Keratinocyte (primary cell): ENCODE measurements at regions not wholly inside any gene's neighbourhood (a gene's known extent, or its start where the extent isn't known, plus 50 kb on each side); places are given as distances from the start of the nearest gene placed in this dataset.

Experiments used
- DNase-seq: peaks from one replicate; pipeline ENCODE4 v3.0.0-alpha.2; 2011; ENCODE audit warnings: low read depth, missing footprints, low spot score
- FAIRE-seq: peaks from 2 replicates; lab custom pipeline; 2011; peaks lifted over from hg19 to GRCh38; lab: Jason Lieb, UNC
- H2AFZ ChIP-seq: 2 replicates; pipeline ENCODE4 v1.6.0; 2012; ENCODE audit warnings: low read length, control low read depth, inconsistent platforms; ENCODE audit not compliant: control insufficient read depth
- H3K27ac ChIP-seq: 2 replicates; pipeline ENCODE4 v1.5.1; 2011; ENCODE audit warnings: low read length; ENCODE audit not compliant: control insufficient read depth, insufficient read depth
- H3K27me3 ChIP-seq: 3 replicates; pipeline ENCODE4 v1.6.0; 2011; ENCODE audit warnings: low read length; ENCODE audit not compliant: control insufficient read depth, insufficient read depth; ENCODE audit errors: extremely low read depth
- H3K36me3 ChIP-seq, 2 experiments: 2 replicates in 1 of 2; 3 replicates in 1 of 2; pipeline ENCODE4 v1.5.1; 2011; ENCODE audit warnings: low read length in 2 of 2, mild to moderate bottlenecking in 1 of 2; ENCODE audit not compliant: control insufficient read depth in 2 of 2, insufficient read depth in 2 of 2; ENCODE audit errors: extremely low read depth in 1 of 2
- H3K4me1 ChIP-seq: 3 replicates; pipeline ENCODE4 v1.5.1; 2011; ENCODE audit warnings: low read length; ENCODE audit not compliant: control insufficient read depth, insufficient read depth; ENCODE audit errors: extremely low read depth
- H3K4me2 ChIP-seq: 3 replicates; pipeline ENCODE4 v1.6.0; 2011; ENCODE audit warnings: low read depth, low read length; ENCODE audit not compliant: control insufficient read depth, insufficient read depth; ENCODE audit errors: extremely low read depth
- H3K4me3 ChIP-seq, 3 experiments: fragments of 200-600 bp in 1 of 3; sonication (generic) in 1 of 3; 2 replicates in 2 of 3; 3 replicates in 1 of 3; pipeline ENCODE4 v1.5.1; 2011 to 2016; ENCODE audit warnings: low read length in 3 of 3, mild to moderate bottlenecking in 3 of 3, control low read depth in 2 of 3, inconsistent platforms in 1 of 3, low read depth in 1 of 3, mixed read lengths in 1 of 3, mixed run types in 1 of 3, moderate library complexity in 1 of 3; ENCODE audit not compliant: control insufficient read depth in 2 of 3, insufficient read depth in 2 of 3; ENCODE audit errors: extremely low read depth in 1 of 3
- H3K79me2 ChIP-seq: 2 replicates; pipeline ENCODE4 v1.6.0; 2012; ENCODE audit warnings: low read length; ENCODE audit not compliant: control insufficient read depth, insufficient read depth
- H3K9ac ChIP-seq: 3 replicates; pipeline ENCODE4 v1.6.0; 2011; ENCODE audit warnings: low read length; ENCODE audit not compliant: control insufficient read depth, insufficient read depth; ENCODE audit errors: extremely low read depth
- H3K9me1 ChIP-seq: 3 replicates; pipeline ENCODE4 v1.6.0; 2011; ENCODE audit warnings: low read length; ENCODE audit not compliant: control insufficient read depth, insufficient read depth; ENCODE audit errors: extremely low read depth
- H3K9me3 ChIP-seq: 2 replicates; pipeline ENCODE4 v1.5.1; 2012; ENCODE audit warnings: low read depth, low read length; ENCODE audit not compliant: control insufficient read depth
- H4K20me1 ChIP-seq: 3 replicates; pipeline ENCODE4 v1.6.0; 2011; ENCODE audit warnings: low read length; ENCODE audit not compliant: control insufficient read depth, insufficient read depth; ENCODE audit errors: extremely low read depth
- EZH2 ChIP-seq: IDR thresholded peaks from one replicate; pipeline ENCODE4 v1.6.1; 2012; ENCODE audit warnings: inconsistent platforms, mild to moderate bottlenecking, low read length, moderate library complexity
- dilution Hi-C: fragments of 300-500 bp; cut with MboI; formaldehyde crosslinking; loops from one replicate; pipeline ENCODE4 v1.7.0; 2020; ENCODE audit warnings: low sequenced_read_pairs; ENCODE audit not compliant: extremely low pct_ligation_motif_present
- TF ChIP-seq, protein P1 (sequence below), 3 experiments: IDR thresholded peaks in 1 of 3; conservative IDR thresholded peaks in 1 of 3; optimal IDR thresholded peaks in 1 of 3; 2 replicates in 2 of 3; 3 replicates in 1 of 3; pipeline versions ENCODE3 to v1.5.1; 2011; ENCODE audit warnings: low read length in 3 of 3, mild to moderate bottlenecking in 3 of 3, moderate library complexity in 2 of 3, control low read depth in 1 of 3, inconsistent platforms in 1 of 3; ENCODE audit not compliant: insufficient read depth in 2 of 3; ENCODE audit errors: extremely low read depth in 1 of 3

DNA sequence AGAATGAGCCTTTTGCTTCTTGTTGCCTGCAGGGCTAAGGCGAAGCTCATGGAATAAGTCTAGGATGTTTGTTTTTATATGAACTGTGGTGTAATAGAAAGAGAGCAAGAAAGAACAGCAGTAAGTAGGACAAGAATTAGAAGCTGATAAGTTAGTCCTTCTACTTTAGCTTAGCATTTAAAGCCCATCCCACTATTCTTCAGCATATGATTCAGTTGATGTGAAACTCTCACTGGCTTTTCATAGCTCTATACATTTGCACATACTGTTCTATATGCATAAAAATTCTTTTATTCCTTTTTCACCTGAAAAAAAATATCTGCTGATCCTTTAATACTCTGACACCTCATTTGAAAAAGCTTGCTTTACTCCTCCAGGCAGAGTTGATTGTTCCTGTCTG lies 712.0 kb downstream of the USP25 start:
- no peaks in the 10 kb centered on the region for H3K9me1 ChIP-seq

DNA sequence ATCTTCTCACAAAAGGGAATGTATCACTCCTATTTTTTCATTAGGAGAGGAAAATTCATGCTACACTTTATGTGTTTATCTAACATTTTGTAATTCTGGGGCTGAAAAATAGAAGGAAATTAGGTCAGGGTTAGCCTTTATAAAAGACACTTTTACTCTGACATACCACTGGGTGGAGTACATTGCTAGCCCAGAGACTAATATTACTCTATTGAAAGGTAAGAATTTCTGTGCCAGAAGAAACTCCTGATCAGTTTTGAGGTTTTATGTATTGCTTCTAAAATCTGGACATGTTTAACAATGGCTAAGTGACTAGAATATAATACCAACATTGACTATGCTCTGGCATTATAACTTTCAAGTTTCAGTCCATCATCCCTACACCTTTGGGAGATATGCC lies 724.6 kb downstream of the USP25 start:
- dilution Hi-C loops = no loop called here
- TF ChIP-seq, protein P1, sequence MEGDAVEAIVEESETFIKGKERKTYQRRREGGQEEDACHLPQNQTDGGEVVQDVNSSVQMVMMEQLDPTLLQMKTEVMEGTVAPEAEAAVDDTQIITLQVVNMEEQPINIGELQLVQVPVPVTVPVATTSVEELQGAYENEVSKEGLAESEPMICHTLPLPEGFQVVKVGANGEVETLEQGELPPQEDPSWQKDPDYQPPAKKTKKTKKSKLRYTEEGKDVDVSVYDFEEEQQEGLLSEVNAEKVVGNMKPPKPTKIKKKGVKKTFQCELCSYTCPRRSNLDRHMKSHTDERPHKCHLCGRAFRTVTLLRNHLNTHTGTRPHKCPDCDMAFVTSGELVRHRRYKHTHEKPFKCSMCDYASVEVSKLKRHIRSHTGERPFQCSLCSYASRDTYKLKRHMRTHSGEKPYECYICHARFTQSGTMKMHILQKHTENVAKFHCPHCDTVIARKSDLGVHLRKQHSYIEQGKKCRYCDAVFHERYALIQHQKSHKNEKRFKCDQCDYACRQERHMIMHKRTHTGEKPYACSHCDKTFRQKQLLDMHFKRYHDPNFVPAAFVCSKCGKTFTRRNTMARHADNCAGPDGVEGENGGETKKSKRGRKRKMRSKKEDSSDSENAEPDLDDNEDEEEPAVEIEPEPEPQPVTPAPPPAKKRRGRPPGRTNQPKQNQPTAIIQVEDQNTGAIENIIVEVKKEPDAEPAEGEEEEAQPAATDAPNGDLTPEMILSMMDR (optimal IDR thresholded peaks at IDR 0.05 in 1 of 3, IDR thresholded peaks at IDR 0.05 in 1 of 3, conservative IDR thresholded peaks at IDR 0.05 in 1 of 3; ENCODE audit: extremely low read depth in 1 of 3, insufficient read depth in 2 of 3, low read length in 3 of 3) = peak in 1 of 3 experiments; percentile 22
- no peak for TF ChIP-seq EZH2

More for the DNA sequence above, 712.0 kb downstream of the USP25 start:
- TF ChIP-seq EZH2 = no peak
- TF ChIP-seq, protein P1 (optimal IDR thresholded peaks at IDR 0.05 in 1 of 3, IDR thresholded peaks at IDR 0.05 in 1 of 3, conservative IDR thresholded peaks at IDR 0.05 in 1 of 3; ENCODE audit: extremely low read depth in 1 of 3, insufficient read depth in 2 of 3, low read length in 3 of 3) = no peak
- Histone ChIP-seq H3K27ac (no peak overlapping the region), H3K4me2 (no peak overlapping the region), H3K4me3 (no peak overlapping the region), H3K4me1 (no peaks in the 10 kb centered on the region), H3K79me2 (no peaks in the 10 kb centered on the region), H3K9me3 (no peaks in the 10 kb centered on the region), H2AFZ (no peak overlapping the region), H4K20me1 (no peaks in the 10 kb centered on the region), H3K36me3 (no peaks in the 10 kb centered on the region), H3K27me3 (no peaks in the 10 kb centered on the region), H3K9ac (no peak overlapping the region)
- dilution Hi-C loops = no loop called here
- DNase-seq = no peak
- FAIRE-seq = no peak

More for the DNA sequence above, 724.6 kb downstream of the USP25 start:
- Histone ChIP-seq H2AFZ (no peak overlapping the region), H3K36me3 (no peaks in the 10 kb centered on the region), H3K4me1 (no peaks in the 10 kb centered on the region), H3K4me3 (no peak overlapping the region), H3K27me3 (no peaks in the 10 kb centered on the region), H3K4me2 (no peak overlapping the region), H3K9me3 (no peaks in the 10 kb centered on the region), H3K9ac (no peak overlapping the region), H3K9me1 (no peaks in the 10 kb centered on the region), H3K79me2 (no peaks in the 10 kb centered on the region), H4K20me1 (no peaks in the 10 kb centered on the region), H3K27ac (no peak overlapping the region)
- no peak for DNase-seq
- no peak for FAIRE-seq
